ENCODE measurements at regions not wholly inside any gene's neighbourhood (a gene's known extent, or its start where the extent isn't known, plus 50 kb on each side); places are given as distances from the start of the nearest gene placed in this dataset.
"Not testable (repeated sequence)": the region's sequence is repeated elsewhere in the genome, so short reads cannot be mapped to it uniquely, and the experiment has no call there.

DNA sequence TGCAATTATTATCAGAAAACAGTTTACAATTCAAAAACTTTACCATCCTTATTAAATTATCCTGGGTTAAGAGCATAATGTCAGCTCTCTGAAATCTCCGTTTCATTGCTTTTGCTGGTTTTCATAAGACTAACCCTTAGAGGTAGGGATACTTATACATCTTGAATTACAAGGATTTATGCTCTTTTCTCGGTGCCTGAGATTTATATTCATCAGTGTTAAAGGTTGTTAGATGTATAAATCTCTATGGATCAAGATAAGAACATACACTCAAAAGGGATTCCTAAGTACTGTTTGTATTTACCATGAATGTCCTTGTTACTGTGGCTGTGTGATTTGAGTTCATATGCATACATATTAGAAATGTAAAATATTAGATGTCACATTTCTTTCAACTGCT is 684.7 kb downstream of the EFNA5 start:
- no peak for DNase-seq (ENCODE audit: low read depth)

DNA sequence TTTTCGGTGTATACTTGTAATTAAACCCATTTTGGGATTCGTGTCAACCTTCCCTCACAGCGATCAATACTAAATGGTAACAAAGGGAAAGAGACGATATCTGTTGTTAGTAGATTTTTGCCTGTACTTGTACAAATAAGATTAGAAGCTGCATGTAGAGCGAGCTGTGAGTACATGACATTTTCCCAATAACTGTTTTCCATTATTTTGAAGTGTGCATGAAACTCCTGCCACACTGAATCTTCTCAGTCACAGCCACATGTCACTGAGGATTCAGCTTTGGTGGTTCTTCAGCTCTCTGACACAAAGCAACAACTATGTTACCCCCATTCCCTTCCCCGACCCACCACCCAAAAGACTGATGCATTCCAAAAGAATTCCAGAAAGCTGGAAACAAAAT is 685.6 kb downstream of the EFNA5 start:
- DNase-seq (ENCODE audit: low read depth): no peak

DNA sequence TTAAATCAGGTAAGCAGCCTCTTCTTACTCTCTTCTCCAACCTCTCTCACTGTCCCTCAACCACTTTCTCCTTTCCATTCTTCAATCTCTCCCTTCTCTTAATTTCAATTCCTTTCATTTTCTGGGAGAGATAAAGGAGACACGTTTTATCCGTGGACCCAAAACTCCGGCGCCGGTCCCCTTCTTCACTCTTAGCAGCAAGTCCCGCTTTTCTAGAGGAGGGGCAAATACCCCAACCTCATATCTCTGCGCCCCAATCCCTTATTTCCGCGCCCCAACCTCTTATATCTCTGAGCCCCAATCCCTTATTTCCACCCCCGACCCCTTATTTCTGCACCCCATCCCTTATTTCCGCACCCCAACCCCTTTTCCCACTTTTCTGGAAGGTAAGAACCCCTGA is 691.6 kb downstream of the EFNA5 start:
- DNase-seq (ENCODE audit: low read depth): not testable (repeated sequence)

DNA sequence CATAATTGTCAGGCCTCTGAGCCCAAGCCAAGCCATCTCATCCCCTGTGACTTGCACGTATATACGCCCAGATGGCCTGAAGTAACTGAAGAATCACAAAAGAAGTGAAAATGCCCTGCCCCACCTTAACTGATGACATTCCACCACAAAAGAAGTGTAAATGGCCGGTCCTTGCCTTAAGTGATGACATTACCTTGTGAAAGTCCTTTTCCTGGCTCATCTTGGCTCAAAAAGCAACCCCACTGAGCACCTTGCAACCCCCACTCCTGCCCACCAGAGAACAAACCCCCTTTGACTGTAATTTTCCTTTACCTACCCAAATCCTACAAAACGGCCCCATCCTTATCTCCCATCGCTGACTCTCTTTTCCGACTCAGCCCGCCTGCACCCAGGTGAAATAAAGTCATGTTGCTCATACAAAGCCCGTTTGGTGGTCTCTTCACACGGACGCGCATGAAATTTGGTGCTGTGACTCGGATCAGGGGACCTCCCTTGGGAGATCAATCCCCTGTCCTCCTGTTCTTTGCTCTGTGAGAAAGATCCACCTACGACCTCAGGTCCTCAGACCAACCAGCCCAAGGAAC is 692.1 kb downstream of the EFNA5 start:
- DNase-seq (ENCODE audit: low read depth): not testable (repeated sequence)

DNA sequence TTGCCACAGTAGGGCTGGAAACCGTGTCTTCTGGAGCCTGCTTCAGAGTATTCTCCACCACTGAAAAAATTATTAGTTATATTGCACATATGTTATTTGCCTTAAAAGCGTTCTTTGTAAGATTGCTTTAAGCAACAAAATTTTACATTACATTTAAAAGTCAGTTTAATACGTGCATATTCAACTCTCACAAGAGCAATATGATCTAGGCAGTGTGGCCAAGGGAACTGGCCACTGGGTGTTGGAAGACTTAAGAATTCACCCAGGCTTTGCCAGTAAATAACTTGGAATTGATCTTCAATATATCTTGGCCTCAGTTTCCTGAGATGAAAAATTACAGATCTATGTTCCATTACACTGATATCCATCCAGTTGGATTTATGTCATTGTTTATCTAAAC is 694.4 kb downstream of the EFNA5 start:
- no peak for DNase-seq (ENCODE audit: low read depth)

DNA sequence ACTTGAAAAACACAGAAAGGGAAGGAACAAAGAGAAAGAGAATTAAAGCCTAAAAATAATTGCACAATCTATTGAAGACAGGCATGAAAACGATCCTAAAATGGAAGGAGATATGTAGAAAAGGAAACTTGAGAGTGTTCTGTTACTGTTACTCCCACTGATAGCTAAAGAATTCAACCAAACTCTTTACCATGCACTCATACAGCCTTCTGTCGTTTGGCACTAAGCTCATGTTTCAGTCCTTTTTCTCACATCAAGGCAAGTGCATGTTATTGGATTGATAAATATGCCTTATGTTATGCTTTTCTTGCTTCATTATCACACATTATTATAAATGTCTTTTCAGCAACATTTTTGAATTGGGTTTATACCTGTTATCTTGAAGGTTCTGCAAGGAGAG is 696.5 kb downstream of the EFNA5 start:
- no peak for DNase-seq (ENCODE audit: low read depth)

DNA sequence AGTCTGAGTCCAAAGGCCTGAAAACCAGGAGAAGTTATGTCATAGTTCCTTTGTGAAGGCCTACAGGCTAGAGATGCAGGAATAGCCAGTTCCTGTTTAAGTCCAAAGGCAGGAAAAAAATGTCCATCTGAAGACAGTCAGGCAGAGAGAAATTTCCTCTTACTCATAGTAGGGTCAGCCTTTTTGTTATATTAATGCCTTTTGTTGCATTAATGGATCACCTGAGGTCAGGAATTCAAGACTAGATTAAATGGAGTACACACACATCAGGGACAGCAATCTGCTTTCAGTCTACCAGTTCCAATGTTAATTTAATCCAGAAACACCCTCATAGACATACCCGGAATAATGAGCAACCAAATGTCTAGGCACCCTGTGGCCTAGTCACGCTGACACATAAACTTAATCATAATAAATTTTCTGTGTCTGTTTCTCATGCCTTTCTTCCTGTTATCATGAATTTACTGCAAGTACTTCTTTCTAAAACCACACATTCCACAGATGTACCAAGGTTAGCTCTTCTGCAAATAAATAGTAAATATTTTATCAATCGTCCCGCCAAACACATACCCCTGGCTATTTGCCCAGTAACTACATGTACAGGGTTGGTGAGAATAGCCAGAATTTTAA is 703.9 kb downstream of the EFNA5 start:
- no peak for DNase-seq (ENCODE audit: low read depth)

DNA sequence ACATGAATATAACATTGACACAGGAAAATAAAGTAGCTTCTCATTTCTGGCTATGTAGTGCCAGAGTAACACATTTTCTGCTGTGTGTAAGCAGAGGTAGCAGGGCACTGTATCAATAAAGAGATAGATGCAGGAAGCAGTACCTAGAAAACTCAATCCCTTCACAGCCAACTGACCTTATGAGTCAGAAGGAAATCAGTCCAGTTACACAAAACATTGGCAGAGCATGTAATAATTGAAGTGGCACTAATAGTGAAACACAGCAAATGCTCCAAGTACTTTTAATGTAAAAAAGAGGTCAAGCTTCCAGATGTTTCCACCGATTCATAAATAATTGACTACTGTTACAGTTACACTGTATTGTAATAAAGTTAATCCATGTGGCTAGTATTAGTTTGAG is 706.6 kb downstream of the EFNA5 start:
- no peak for DNase-seq (ENCODE audit: low read depth)

DNA sequence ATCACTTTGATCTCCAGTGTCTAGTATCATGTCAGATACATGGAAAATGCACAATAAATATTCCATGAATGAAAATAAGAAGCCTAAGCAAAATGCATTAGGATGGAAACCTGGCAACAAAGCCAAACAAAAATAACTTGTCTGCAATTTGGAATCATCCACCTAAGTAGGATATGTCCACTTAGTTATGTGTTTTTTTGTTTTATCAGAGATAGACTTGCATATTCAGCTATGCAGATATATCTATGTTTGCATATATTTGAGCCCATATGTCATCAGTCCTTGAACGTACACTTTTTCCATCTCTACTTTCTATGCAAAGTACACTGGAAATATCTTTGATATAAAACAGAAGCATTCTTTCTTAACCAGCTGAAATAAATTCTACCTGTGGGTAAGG is 707.1 kb downstream of the EFNA5 start:
- no peak for DNase-seq (ENCODE audit: low read depth)

DNA sequence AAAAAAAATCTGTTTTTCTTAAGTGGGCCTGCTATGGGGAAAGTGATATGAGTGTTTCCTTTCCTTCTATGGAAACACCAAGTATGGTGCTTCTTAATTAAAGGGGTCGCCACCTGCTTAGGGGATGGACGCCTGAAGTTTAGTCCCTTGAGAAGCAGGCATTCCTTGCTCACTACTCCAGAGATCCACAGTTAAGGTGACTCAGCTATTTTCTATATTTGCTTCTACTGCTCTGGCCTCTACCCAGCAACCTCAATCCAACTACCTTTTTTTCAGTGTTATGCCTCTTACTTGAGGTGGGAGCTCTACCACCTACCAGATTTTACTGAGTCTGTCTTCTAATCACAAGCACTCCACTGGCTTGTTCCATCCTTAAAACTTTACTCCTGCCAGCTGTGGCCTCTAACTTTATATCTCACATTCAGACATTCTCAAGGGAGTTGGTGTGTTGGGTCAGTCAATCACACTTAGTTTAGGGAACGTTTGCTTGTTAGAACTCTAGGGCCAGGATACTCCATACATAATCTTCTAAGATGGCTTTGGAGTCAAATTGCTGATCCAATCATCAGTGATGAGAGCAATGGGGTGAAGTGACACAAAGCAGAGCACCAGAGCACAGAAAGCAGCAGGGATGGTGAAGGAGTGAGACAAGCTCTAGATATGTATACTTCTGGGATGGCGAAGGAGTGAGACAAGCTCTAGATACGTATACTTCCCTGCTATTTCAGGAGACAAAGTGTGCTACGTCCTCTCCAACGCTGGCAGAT is 708.1 kb downstream of the EFNA5 start:
- DNase-seq (ENCODE audit: low read depth): no peak

DNA sequence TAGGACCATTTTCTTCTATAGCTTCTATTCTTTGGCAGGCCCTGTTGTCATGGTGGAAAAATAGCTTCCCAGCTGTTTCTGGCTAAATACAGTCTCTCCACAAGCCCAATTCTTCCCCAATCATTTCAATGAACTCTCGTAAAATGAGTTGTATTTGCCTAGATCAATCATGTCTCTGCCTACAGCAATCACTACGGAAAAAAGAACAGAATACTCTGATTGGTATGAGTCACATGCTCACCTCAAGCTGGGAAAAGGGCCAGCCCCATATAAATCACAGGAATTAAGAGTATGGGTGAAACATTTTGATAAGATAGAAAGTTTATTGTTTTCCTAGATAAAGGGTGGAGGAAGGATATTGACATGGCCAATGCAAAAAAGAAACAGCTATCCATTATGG is 711.4 kb downstream of the EFNA5 start:
- no peak for DNase-seq (ENCODE audit: low read depth)

DNA sequence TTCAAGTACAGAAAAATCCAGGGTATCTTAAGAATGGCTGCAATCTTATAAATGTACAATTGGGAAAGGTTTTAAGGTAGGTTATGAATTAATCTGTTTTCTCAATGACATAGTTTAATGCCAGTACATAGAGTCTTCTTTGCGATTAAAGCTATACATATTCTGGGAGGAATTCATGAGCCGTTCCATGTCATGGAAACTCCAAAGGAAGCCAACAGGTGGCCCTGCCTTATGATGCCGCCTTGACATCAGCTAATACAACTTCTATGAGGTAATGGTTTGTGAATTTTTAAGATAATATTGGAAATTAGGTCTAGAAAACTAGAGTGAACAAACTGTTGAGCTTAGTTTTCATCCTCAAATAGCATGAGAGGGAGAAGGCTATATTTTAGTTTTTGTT is 713.4 kb downstream of the EFNA5 start:
- DNase-seq (ENCODE audit: low read depth): no peak

DNA sequence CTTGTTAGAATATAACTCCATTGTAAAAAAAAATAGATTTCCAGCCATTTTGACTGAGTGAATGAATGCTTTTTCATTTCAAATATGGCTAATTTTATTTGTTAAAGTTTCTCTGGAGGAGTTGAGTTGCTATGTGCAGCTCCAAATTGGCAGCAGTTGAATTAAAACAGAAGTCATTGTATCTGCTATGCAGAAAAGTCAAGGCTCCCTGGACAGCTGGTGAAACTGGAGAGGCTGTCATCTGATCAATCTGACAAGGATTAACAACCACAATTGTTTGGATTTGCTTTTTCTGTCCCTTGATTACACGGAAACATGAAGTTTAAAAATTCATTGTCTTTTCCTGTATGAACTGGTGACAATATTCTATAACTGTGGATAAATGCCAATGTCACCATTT is 713.9 kb downstream of the EFNA5 start:
- no peak for DNase-seq (ENCODE audit: low read depth)

DNA sequence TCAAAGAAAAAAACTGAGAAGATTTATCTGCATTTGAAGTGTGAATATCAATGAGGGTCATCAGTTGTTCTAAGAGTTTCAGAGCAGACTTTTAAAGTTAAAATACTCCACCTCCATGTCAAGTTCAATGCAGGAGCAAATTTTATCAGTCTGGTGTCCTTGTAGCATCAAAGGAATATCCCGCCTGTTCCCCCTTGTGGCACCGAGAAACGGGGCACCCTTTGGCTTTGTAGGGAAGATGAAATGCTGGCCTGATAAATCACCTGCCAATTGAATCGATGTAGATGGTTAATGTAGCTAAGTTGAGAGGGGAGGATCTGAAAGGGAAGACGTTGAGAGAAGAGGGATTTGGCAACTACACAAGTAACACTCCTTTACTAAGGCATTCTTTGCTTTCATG is 714.5 kb downstream of the EFNA5 start:
- no peak for DNase-seq (ENCODE audit: low read depth)

DNA sequence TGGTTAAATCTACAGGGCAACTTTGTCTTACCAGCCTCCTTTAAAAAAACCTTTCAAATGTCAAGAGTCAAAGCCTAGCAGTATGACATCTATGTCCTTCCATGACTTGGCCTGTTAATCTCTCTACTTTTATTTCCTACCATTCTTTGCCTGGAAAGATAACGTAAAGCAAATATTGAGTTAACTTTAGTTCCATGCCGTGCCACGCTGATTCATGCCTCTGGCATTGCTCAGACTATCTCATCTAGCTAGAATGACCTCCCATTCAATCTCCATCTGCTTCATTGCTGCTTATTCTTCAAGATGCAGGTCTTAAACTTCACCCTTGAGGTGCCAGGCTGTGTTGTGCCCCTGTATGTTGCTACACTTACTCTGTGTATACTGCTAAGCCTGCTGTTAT is 729.8 kb downstream of the EFNA5 start:
- no peak for DNase-seq (ENCODE audit: low read depth)

DNA sequence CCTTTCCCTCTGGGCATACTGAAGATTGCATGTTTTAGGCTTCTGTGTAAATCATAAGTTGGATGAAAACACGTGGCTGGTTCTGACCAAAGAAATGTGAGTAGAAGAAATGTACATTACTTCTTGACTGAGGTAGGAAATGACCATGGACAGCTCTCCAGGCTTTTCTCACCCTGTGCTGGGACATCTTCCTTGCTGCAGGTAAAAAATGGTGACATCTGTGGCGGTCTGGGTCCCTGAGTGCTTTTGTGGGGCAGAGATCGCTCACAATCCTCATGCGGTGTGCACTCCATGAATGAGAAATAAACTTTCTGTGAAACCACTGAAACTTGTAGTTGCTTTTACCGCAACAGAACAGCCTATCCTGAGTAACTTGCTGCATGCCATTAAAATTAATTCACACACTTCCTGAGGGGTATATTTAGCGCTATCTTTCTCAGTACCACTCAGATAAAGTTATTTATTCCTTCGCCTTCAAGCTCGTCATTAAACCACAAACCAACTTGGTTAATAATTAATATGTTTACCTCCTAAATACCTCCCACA is 730.4 kb downstream of the EFNA5 start:
- DNase-seq (ENCODE audit: low read depth): no peak

DNA sequence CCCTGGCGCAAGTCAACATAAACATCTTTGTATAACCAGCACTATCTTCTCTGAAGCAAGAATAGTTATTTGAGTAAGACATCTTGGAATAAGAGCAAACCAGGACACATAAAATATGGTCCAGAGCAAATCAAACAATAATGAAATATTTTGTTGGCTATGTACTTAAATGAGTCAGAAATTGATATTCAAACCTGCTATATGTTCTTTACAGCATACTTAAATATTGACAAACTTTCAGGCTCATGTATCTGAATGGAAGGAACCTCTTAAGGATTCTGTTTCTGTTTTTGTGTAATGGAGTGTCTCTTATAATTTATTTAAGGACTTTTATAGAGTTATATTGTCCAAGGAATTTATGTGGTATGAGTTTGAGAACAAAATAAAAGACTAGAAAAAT is 747.3 kb downstream of the EFNA5 start:
- DNase-seq (ENCODE audit: low read depth): no peak

DNA sequence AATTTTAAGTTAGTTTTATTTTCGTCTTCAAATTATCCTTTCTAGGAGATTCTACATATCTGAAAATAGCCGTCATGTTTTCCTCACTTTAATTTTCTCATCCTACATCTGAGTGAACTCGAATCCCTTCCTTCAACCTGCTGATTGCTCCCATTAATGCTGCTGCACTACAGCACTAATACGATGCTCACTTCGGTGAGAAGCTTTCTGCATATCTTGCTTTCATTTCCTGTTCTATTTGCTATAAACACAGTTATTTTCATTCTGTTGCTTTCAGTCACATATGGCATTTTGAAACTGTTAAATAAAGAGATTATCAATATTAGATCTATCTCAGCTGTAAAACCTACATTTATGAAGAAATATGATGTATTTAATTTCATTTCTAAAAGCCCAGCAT is 749.2 kb downstream of the EFNA5 start:
- DNase-seq (ENCODE audit: low read depth): no peak

DNA sequence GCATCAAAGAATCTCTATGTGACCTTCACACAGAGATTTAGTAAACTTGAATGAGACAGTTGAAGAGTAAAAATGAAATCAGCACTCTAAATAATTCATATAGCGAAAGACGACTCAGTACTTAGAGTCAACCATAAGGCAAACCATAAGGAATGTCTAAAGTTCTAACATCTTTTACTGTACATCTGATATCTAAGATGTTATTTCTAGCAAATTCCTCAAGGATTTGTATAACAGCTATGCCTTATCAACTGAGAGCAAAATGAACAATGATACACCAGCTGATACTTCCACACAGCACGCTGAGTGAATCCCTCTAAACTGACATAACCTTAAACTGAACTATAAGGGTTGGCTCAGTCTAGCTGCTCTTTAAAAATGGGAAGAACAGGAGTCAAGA is 760.3 kb downstream of the EFNA5 start:
- DNase-seq (ENCODE audit: low read depth): no peak

DNA sequence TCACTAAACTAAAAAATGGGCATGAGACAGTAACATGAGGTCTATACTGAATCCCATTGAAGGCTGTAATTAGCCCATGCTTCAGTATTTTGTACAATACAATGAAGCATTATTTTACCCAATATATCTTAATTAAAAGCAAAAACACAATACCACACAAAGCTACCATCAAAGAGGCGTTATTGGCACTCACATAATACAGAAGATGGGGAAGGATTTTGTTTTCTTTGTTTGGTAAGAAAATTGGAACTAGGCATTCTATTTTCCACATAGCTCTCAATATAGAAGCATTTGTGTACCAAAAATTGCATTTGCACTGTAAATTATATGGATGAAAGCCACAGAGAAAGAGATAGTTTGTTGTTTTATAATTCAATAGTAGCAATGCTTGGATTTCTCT is 761.0 kb downstream of the EFNA5 start:
- no peak for DNase-seq (ENCODE audit: low read depth)

DNA sequence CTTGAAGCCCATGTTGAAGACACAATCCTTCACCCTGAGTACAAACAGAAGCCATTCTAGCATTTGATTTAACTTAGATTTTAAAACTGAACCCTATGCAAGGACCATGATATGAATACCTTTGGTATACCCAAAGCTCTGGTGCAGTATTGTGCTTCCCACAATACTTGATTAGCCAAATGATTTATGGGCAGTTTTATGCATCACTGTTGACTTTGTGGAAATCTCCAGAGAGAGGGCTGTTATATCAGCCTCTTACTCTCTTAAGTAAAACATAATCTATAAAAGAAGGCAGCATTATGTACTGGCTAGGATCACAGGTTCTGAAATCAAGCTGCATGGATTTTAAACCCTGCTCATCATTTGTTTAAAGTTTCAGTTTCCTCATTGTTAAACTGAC is 762.8 kb downstream of the EFNA5 start:
- DNase-seq (ENCODE audit: low read depth): no peak

DNA sequence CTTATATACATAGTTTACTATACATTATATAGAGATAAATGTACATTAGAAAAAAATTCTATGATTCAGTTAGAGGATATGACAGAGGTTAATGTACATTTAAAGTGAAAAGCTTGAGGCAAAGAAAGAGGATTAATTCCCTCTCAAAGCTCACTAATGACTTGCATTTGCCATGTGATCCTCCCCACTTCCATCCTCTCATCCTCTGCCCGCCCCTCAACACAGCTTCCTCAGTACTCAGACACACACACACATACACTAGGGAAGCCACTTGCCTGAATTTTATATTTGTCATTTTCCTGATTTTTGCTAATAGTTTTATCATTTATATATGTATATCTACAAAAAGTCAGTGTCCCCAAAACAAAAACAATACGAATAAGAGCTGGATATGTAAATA is 764.5 kb downstream of the EFNA5 start:
- no peak for DNase-seq (ENCODE audit: low read depth)

DNA sequence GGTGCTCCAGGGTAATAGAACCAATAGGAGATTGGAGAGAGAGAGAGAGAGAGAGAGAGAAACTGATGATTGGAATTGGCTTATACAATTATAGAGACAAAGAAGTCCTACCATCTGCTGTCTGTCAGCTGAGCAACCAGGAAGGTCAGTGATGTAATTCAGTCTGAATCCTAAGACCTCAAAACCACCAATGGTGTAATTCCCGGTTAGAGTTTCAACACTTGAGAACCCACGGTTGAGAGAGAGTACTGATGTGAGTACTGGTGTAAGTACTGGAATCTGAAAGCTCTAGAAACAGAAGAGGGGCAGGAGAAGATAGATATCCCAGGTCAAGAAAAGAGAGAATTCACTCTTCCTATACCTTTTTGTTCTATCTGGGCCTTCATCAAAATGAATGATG is 775.8 kb downstream of the EFNA5 start:
- DNase-seq (ENCODE audit: low read depth): no peak
